ENCODE measurements at regions not wholly inside any gene's neighbourhood (a gene's known extent, or its start where the extent isn't known, plus 50 kb on each side); places are given as distances from the start of the nearest gene placed in this dataset.

GRCh38 chr10:130763071-130763470, 548.5 kb downstream of the TCERG1L start:
- no peak for TF ChIP-seq CTCF (conservative IDR thresholded peaks at IDR 0.05 in 1 of 2, IDR thresholded peaks at IDR 0.05 in 1 of 2; ENCODE audit: extremely low read depth in 1 of 2, insufficient read depth in 1 of 2, low read depth in 1 of 2, low read length in 2 of 2)
- TF ChIP-seq EZH2 (IDR thresholded peaks at IDR 0.05; ENCODE audit: borderline replicate concordance, low read length) = no peak
